IPS-18a (cell line): ENCODE measurements at regions not wholly inside any gene's neighbourhood (a gene's known extent, or its start where the extent isn't known, plus 50 kb on each side); places are given as distances from the start of the nearest gene placed in this dataset.

ENCODE experiments used
- H3K27ac ChIP-seq: one replicate; pipeline ENCODE4 v1.5.1; 2013; ENCODE audit warnings: low read length
- H3K27me3 ChIP-seq: one replicate; pipeline ENCODE4 v1.6.1; 2013; ENCODE audit warnings: mild to moderate bottlenecking, low read length; ENCODE audit not compliant: control insufficient read depth, insufficient read depth
- H3K36me3 ChIP-seq: one replicate; pipeline ENCODE4 v1.6.1; 2013; ENCODE audit warnings: low read depth, low read length; ENCODE audit not compliant: control insufficient read depth
- H3K4me1 ChIP-seq: one replicate; pipeline ENCODE4 v1.6.1; 2013; ENCODE audit warnings: low read depth, low read length; ENCODE audit not compliant: control insufficient read depth
- H3K4me3 ChIP-seq: one replicate; pipeline ENCODE4 v1.5.1; 2013; ENCODE audit warnings: low read length
- H3K9ac ChIP-seq: one replicate; pipeline ENCODE4 v1.6.1; 2013; ENCODE audit warnings: mild to moderate bottlenecking, low read length, moderate library complexity
- H3K9me3 ChIP-seq: one replicate; pipeline ENCODE4 v1.6.1; 2013; ENCODE audit warnings: low read depth, low read length; ENCODE audit not compliant: control insufficient read depth

DNA sequence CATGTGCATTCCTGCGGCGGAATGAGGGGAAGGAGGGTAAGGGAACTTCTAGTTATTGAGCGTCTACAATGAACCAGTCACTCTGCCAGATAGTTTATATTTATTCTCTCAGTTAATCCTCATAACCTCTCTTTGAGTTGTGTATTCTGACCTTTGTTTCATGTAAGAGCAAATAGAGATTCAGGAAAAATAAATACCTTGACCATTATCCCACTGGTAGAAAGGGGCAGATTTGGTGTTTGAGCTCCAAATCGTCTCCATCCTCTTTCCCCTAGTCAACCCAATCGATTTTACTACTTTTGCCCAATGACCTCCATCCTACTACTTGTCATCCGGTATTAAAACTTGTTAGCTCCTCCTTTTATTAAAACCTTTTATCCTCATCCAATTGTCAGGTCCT lies 157.1 kb upstream of the SESN3 start:
- no peaks in the 10 kb centered on the region for H3K36me3 ChIP-seq
- no peaks in the 10 kb centered on the region for H3K9me3 ChIP-seq
- no peaks in the 10 kb centered on the region for H3K4me1 ChIP-seq
- no peak overlapping the region for H3K9ac ChIP-seq
- H3K27me3 ChIP-seq = no peaks in the 10 kb centered on the region
- H3K4me3 ChIP-seq = no peak overlapping the region
- H3K27ac ChIP-seq = no peak overlapping the region

DNA sequence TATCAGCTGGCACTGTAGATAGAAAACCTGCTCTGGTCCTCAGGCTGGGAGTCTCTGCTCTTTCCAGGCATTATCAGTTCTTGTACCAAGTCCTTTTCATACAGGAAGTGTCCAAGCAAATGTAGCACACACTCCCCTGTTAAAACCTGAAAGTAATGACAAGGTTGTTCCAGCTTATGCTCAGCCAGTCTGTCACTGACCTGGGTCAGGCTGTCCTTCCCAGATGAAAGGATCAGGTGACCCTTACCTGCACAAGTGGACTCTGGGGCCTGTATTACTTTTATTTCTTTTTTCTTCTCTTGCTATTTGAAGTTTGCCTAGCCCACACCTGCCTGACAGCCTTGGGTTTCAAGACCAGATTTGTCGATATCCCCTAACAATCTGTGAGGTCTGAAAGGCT lies 156.3 kb upstream of the SESN3 start:
- Histone ChIP-seq H3K9ac (no peak overlapping the region), H3K9me3 (no peaks in the 10 kb centered on the region), H3K36me3 (no peaks in the 10 kb centered on the region), H3K27me3 (no peaks in the 10 kb centered on the region), H3K27ac (no peak overlapping the region), H3K4me3 (no peak overlapping the region), H3K4me1 (no peaks in the 10 kb centered on the region)

DNA sequence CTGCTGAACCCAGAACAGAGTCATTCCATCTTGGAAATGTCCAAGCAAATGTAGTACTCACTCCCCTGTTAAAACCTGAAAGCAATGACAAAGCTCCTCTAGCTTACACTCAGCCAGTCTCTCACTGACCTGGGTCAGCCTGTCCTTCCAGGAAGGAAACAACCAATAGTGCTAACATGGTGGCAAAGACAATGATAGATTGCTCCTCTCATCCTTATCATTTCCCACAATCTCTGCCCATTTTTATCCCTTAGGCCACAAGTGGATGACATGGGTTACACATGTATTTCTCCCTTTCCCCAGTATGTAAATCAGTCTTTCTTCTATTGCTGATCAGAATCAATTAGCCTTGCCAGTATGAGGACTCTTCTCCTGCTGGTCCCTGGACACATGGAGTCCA lies 154.6 kb upstream of the SESN3 start:
- Histone ChIP-seq H3K9me3 (no peaks in the 10 kb centered on the region), H3K27ac (no peak overlapping the region), H3K36me3 (no peaks in the 10 kb centered on the region), H3K4me3 (no peak overlapping the region), H3K4me1 (no peaks in the 10 kb centered on the region), H3K27me3 (no peaks in the 10 kb centered on the region), H3K9ac (no peak overlapping the region)

DNA sequence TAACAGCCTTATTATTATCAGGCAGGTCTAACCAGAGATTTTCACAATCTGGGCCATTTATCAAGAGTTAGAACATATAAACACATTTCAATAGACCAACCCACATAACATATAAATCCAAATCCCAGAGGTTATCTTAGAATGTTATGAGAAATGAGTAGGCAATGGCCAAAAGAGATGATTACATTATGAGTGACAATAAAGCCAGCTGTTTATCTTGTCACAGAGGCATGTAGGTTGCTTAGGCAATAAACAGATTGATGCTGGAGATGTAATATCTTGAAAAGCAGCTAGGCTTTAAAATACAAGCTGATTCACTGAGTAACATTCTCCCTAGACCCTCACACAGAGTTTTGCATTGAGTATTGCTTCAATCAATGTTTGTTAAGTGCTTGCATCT lies 148.5 kb upstream of the SESN3 start:
- H3K27me3 ChIP-seq = no peaks in the 10 kb centered on the region
- no peaks in the 10 kb centered on the region for H3K9me3 ChIP-seq
- no peak overlapping the region for H3K4me3 ChIP-seq
- H3K4me1 ChIP-seq = peaks cover 16% of the 10 kb centered on the region
- no peak overlapping the region for H3K27ac ChIP-seq
- no peak overlapping the region for H3K9ac ChIP-seq
- H3K36me3 ChIP-seq = no peaks in the 10 kb centered on the region

DNA sequence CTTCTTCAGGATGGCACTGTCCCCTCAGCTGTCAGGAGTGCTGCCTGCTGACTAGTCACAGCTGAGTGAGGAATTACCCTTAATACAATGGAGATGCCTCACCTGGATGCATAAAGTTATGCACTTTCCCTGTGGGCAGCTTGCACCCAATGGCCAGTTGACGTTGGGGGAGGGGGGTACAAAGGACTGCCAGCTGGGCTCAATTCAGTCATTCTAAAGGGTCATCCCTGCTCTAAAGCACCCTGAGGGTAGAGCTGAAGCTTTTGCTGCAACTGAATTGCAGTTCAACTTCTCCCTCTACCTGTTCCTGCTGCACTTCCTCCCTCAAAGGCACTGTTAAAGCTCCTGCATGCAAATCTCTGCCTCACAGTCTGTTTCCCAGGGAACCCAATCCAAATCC lies 147.8 kb upstream of the SESN3 start:
- H3K27ac ChIP-seq = no peak overlapping the region
- H3K27me3 ChIP-seq = no peaks in the 10 kb centered on the region
- no peak overlapping the region for H3K9ac ChIP-seq
- no peak overlapping the region for H3K4me3 ChIP-seq
- H3K36me3 ChIP-seq = no peaks in the 10 kb centered on the region
- no peaks in the 10 kb centered on the region for H3K9me3 ChIP-seq
- H3K4me1 ChIP-seq = peaks cover 19% of the 10 kb centered on the region

DNA sequence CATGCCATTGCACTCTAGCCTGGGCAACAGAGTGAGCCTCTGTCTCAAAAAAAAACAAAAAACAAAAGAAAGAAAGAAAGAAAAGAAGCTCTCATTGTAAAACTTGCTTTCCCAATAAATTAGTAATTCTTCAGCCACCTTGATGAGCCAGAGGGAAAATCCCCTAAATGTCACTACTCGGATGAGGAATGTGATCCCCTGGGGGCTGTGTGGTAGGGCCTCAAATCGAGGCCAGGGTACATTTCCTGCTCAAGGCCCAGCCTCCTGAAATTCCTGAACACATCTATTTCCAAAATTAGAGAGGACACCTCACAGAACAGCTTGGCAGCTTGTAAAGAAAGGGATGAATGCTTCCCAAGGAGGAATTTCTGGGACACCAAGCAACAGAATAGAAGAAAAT lies 147.1 kb upstream of the SESN3 start:
- H3K4me1 ChIP-seq = peaks cover 19% of the 10 kb centered on the region
- no peak overlapping the region for H3K9ac ChIP-seq
- H3K27ac ChIP-seq = no peak overlapping the region
- H3K9me3 ChIP-seq = no peaks in the 10 kb centered on the region
- no peaks in the 10 kb centered on the region for H3K36me3 ChIP-seq
- H3K4me3 ChIP-seq = no peak overlapping the region
- H3K27me3 ChIP-seq = no peaks in the 10 kb centered on the region

DNA sequence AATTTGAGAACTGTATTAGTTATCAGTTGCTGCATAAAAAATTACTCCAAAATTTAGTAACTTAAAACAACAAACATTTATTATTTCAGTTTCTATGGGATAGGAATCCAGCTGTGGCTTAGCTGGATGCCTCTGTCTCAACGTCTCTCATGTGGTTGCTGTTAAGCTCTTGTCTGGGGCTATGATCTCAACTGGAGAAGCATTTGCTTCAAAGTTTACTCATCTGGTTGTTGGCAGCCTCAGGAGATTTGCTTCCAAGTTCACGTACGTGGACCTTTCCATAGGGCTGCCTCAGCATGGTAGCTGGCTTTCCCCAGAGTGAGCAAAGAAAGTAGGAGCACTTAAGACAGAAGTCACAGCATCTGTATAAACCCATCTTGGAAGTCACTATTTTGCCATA lies 144.9 kb upstream of the SESN3 start:
- Histone ChIP-seq H3K9ac (no peak overlapping the region), H3K9me3 (no peaks in the 10 kb centered on the region), H3K36me3 (no peaks in the 10 kb centered on the region), H3K27ac (no peak overlapping the region), H3K4me3 (no peak overlapping the region), H3K27me3 (no peaks in the 10 kb centered on the region), H3K4me1 (peaks cover 24% of the 10 kb centered on the region)

DNA sequence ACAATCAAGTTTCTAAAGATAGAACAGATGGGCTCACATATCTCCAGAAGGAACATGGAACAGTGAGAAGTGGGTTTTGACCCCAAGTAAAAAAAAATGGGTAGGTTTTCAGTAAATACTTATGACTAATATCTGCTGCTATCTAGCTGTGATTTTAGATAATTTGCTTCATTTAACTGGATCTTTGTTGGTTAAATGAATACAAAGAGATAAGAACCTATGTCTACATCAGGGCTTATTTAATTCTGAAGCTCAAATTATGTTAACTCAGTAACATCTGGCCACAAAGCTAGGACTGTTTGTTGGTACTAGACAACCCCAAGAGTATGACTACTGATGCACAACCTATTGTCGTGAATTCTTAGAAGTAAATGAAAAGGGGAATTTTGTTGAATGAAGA lies 144.4 kb upstream of the SESN3 start:
- Histone ChIP-seq H3K9me3 (no peaks in the 10 kb centered on the region), H3K4me1 (peaks cover 24% of the 10 kb centered on the region), H3K9ac (no peak overlapping the region), H3K4me3 (no peak overlapping the region), H3K36me3 (no peaks in the 10 kb centered on the region), H3K27ac (no peak overlapping the region), H3K27me3 (no peaks in the 10 kb centered on the region)

DNA sequence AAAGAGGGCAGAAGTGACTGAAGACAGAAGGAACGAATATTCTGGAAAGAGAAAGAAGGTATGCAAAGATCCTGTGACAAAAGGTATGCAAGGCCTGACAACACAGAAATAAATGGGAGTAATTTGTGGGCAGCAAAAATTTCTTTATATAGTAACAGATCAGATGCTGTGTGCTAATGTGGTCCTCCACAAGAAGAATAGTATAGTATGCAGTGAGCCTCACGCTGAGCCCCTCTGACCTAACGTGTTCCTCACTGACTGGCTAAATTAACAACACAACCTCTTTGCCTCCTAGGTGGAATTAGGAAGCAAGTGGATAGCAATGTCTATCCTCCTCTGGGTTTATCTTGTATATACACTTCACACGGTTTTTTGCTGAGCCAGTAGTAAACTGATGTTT lies 143.1 kb upstream of the SESN3 start:
- Histone ChIP-seq H3K36me3 (no peaks in the 10 kb centered on the region), H3K4me1 (peaks cover 20% of the 10 kb centered on the region), H3K9me3 (no peaks in the 10 kb centered on the region), H3K9ac (no peak overlapping the region), H3K4me3 (no peak overlapping the region), H3K27ac (no peak overlapping the region), H3K27me3 (no peaks in the 10 kb centered on the region)

DNA sequence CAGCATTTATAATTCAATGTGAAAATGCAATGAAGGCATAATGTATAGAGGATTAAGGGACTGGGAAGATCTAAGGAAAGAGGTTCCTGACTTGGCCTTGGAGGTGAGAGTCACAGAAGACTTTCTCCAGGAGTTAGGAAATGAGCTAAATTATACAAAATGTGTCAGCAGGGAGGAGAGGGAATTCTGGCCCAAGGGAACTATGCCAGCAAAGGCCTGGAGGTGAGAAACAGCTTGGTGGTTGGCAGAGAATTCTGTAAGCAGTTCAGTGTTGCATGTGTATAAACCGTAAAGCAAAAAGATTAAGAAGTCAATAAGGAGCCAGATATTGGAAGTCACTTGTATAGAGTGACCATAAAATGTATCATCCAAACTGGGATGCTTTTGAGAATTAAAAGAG lies 142.2 kb upstream of the SESN3 start:
- Histone ChIP-seq H3K27ac (no peak overlapping the region), H3K4me1 (peaks cover 11% of the 10 kb centered on the region), H3K4me3 (no peak overlapping the region), H3K9me3 (no peaks in the 10 kb centered on the region), H3K27me3 (no peaks in the 10 kb centered on the region), H3K9ac (no peak overlapping the region), H3K36me3 (no peaks in the 10 kb centered on the region)

DNA sequence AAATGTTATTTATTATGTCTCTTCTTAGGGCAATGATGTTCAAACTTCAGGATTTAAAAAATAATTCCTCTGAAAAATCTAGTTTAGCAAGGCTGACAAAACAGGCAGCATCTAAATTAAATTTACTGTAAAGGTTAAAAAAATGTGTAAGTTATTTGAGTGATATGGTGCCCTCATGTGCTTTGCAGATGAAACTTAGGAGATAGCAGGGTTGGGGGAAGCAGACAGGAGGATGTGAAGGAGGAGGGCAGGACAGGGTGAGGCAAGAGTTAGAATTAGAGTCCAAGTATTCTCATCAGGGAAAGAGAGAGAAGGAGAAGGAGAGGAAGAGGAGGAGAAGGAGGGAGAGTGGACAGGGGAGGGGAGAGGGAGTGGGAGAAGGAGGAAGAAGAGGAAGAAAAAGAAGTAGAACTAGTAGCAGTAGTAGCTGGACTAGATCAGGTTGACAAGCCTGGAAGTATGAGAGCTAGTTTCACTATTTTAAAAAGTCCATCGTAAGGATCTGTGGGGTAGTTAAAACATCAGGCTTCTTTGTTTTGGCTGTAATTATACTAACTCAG lies 141.2 kb upstream of the SESN3 start:
- H3K27me3 ChIP-seq = no peaks in the 10 kb centered on the region
- H3K27ac ChIP-seq = no peak overlapping the region
- H3K9ac ChIP-seq = no peak overlapping the region
- H3K9me3 ChIP-seq = no peaks in the 10 kb centered on the region
- no peak overlapping the region for H3K4me3 ChIP-seq
- H3K4me1 ChIP-seq = peaks cover 13% of the 10 kb centered on the region
- no peaks in the 10 kb centered on the region for H3K36me3 ChIP-seq

DNA sequence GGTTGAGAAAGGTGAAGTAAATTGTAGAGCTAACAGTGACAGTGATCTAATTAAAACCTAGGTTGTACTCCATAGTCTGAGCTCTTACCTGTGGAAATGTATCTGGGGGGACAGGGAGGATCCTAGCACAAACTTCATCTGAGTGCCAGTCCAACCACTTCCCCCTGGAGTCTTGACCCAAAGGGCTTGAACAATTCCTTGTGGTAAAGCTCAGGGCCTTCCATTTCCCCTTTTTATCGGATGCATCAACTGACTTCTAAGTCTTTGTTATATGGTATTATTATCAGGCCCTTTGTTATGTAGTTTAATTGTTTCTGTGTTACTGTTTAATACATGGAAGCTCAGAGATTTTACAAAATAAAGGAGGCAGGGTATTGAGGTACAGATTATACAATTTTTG lies 140.2 kb upstream of the SESN3 start:
- Histone ChIP-seq H3K4me1 (peaks cover 13% of the 10 kb centered on the region), H3K9me3 (no peaks in the 10 kb centered on the region)

More for the DNA sequence above, 140.2 kb upstream of the SESN3 start:
- Histone ChIP-seq H3K9ac (no peak overlapping the region), H3K27me3 (no peaks in the 10 kb centered on the region), H3K4me3 (no peak overlapping the region), H3K27ac (no peak overlapping the region), H3K36me3 (no peaks in the 10 kb centered on the region)
